DND-41 (cell line): ENCODE measurements at regions not wholly inside any gene's neighbourhood (a gene's known extent, or its start where the extent isn't known, plus 50 kb on each side); places are given as distances from the start of the nearest gene placed in this dataset.

Experiments
- CTCF ChIP-seq: IDR thresholded peaks from 2 replicates; pipeline ENCODE4 v1.5.1; 2012; ENCODE audit warnings: borderline replicate concordance, low read length, moderate library complexity, mild to moderate bottlenecking; ENCODE audit not compliant: poor library complexity, severe bottlenecking; ENCODE audit errors: extremely low read depth
- EZH2 ChIP-seq: IDR thresholded peaks from 3 replicates; pipeline ENCODE4 v1.6.1; 2012; ENCODE audit warnings: borderline replicate concordance, low read depth, mild to moderate bottlenecking, moderate library complexity, low read length, inconsistent platforms; ENCODE audit not compliant: severe bottlenecking

GRCh38 chr3:34634939-34635338 is 836.5 kb downstream of the PDCD6IP start:
- TF ChIP-seq CTCF (no peak), EZH2 (no peak)
